ENCODE measurements at regions not wholly inside any gene's neighbourhood (a gene's known extent, or its start where the extent isn't known, plus 50 kb on each side); places are given as distances from the start of the nearest gene placed in this dataset.

GRCh38 chr4:30450474-30450873 is 269.7 kb upstream of the PCDH7 start:
- DNase-seq (ENCODE audit: low read depth in 2 of 2) = no peak

GRCh38 chr4:30454504-30454903 is 265.7 kb upstream of the PCDH7 start:
- no peak for DNase-seq (ENCODE audit: low read depth in 2 of 2)

- DNase-seq (ENCODE audit: low read depth in 2 of 2) = no peak
Observed at GRCh38 chr4:30456716-30457115, 263.5 kb upstream of the PCDH7 start.

GRCh38 chr4:30460818-30461217 is 259.4 kb upstream of the PCDH7 start:
- DNase-seq (ENCODE audit: low read depth in 2 of 2) = no peak

GRCh38 chr4:30461218-30461617 is 259.0 kb upstream of the PCDH7 start:
- DNase-seq (ENCODE audit: low read depth in 2 of 2) = no peak

GRCh38 chr4:30462445-30463090 is 257.6 kb upstream of the PCDH7 start:
- DNase-seq (ENCODE audit: low read depth in 2 of 2) = no peak

- no peak for DNase-seq (ENCODE audit: low read depth in 2 of 2)
Observed at GRCh38 chr4:30471861-30472260, 248.3 kb upstream of the PCDH7 start.

GRCh38 chr4:30473225-30473624 is 246.9 kb upstream of the PCDH7 start:
- no peak for DNase-seq (ENCODE audit: low read depth in 2 of 2)

- no peak for DNase-seq (ENCODE audit: low read depth in 2 of 2)
Observed at GRCh38 chr4:30495251-30495650, 224.9 kb upstream of the PCDH7 start.

- no peak for DNase-seq (ENCODE audit: low read depth in 2 of 2)
Observed at GRCh38 chr4:30495651-30496310, 224.4 kb upstream of the PCDH7 start.

- no peak for DNase-seq (ENCODE audit: low read depth in 2 of 2)
Observed at GRCh38 chr4:30511751-30512150, 208.4 kb upstream of the PCDH7 start.

GRCh38 chr4:30518211-30518610 is 202.0 kb upstream of the PCDH7 start:
- DNase-seq (ENCODE audit: low read depth in 2 of 2) = no peak

GRCh38 chr4:30525662-30526315 is 194.4 kb upstream of the PCDH7 start:
- DNase-seq (ENCODE audit: low read depth in 2 of 2) = no peak

- no peak for DNase-seq (ENCODE audit: low read depth in 2 of 2)
Observed at GRCh38 chr4:30535255-30535654, 184.9 kb upstream of the PCDH7 start.

- DNase-seq (ENCODE audit: low read depth in 2 of 2) = no peak
Observed at GRCh38 chr4:30536231-30536630, 183.9 kb upstream of the PCDH7 start.

GRCh38 chr4:30537456-30537855 is 182.7 kb upstream of the PCDH7 start:
- DNase-seq (ENCODE audit: low read depth in 2 of 2) = no peak

- no peak for DNase-seq (ENCODE audit: low read depth in 2 of 2)
Observed at GRCh38 chr4:30538794-30539193, 181.4 kb upstream of the PCDH7 start.

- no peak for DNase-seq (ENCODE audit: low read depth in 2 of 2)
Observed at GRCh38 chr4:30543057-30543456, 177.1 kb upstream of the PCDH7 start.

GRCh38 chr4:30553151-30553550 is 167.0 kb upstream of the PCDH7 start:
- no peak for DNase-seq (ENCODE audit: low read depth in 2 of 2)

- DNase-seq (ENCODE audit: low read depth in 2 of 2) = no peak
Observed at GRCh38 chr4:30553706-30554105, 166.5 kb upstream of the PCDH7 start.

GRCh38 chr4:30555775-30556174 is 164.4 kb upstream of the PCDH7 start:
- no peak for DNase-seq (ENCODE audit: low read depth in 2 of 2)

- DNase-seq (ENCODE audit: low read depth in 2 of 2) = no peak
Observed at GRCh38 chr4:30559481-30559880, 160.7 kb upstream of the PCDH7 start.

GRCh38 chr4:30586850-30587249 is 133.3 kb upstream of the PCDH7 start:
- DNase-seq (ENCODE audit: low read depth in 2 of 2) = no peak

Data from stimulated activated CD4-positive, alpha-beta T cell treated with anti-CD3 and anti-CD28 coated beads, Interleukin-15, amount 100 ng/mL, for 48 hours (primary cell).